AG10803 (cell line): ENCODE measurements at regions not wholly inside any gene's neighbourhood (a gene's known extent, or its start where the extent isn't known, plus 50 kb on each side); places are given as distances from the start of the nearest gene placed in this dataset.

Experiments used
- DNase-seq: peaks from one replicate; pipeline ENCODE4 v3.0.0; 2010; ENCODE audit warnings: low read depth
- H3K4me3 ChIP-seq: 2 replicates; pipeline ENCODE4 v1.5.1; 2011; ENCODE audit warnings: mild to moderate bottlenecking, low read length, control low read depth
- TF ChIP-seq, protein P1 (sequence below): conservative IDR thresholded peaks from 2 replicates; pipeline ENCODE4 v1.5.1; 2011; ENCODE audit warnings: mild to moderate bottlenecking, low read length, control low read depth, inconsistent platforms

DNA sequence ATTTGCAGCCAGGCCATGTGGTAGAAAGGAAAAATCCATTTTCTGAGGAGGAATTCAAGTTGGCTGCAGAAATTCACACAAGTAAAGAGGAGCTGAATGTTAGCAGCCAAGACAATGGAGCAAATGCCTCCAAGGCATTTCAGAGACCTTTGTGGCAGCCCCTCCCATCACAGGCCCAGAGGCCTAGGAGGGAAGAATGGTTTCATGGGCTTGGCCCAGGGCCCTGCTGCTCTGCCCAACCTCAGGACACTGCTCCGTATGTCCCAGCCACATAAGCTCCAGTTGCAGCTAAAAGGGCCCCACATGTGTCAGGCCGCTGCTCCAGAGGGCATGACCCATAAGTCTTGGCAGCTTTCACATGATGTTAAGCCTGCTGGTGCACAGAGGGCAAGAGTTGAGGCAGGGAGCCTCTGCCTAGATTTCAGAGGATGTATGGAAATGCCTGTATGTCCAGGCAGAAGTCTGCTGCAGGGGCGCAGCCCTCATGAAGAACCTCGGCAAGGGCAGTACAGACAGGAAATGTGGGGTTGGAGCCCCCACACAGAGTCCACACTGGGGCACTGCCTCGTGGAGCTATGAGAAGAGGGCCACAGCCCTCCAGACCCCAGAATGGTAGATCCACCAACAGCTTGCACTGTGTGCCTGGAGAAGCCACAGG, 144.2 kb upstream of the EPB41L4A start:
- TF ChIP-seq, protein P1, sequence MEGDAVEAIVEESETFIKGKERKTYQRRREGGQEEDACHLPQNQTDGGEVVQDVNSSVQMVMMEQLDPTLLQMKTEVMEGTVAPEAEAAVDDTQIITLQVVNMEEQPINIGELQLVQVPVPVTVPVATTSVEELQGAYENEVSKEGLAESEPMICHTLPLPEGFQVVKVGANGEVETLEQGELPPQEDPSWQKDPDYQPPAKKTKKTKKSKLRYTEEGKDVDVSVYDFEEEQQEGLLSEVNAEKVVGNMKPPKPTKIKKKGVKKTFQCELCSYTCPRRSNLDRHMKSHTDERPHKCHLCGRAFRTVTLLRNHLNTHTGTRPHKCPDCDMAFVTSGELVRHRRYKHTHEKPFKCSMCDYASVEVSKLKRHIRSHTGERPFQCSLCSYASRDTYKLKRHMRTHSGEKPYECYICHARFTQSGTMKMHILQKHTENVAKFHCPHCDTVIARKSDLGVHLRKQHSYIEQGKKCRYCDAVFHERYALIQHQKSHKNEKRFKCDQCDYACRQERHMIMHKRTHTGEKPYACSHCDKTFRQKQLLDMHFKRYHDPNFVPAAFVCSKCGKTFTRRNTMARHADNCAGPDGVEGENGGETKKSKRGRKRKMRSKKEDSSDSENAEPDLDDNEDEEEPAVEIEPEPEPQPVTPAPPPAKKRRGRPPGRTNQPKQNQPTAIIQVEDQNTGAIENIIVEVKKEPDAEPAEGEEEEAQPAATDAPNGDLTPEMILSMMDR, result no peak
- no peak for DNase-seq
- no peak overlapping the region for H3K4me3 ChIP-seq

DNA sequence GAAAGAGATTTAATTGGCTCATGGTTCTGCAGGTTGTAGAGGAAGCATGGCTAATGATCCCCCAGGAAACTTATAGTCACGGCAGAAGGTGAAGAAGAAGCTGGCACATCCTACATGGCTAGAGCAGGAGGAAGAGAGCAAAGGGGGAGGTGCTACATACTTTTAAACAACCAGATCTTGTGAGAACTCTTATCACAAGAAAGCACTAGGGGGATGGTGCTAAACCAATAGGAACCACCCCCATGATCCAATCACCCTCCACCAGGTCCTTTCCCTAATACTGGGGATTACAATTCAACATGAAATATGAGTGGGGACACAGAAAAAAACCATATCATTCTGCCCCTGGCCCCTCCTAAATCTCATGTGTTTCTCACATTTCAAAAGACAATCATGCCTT, 147.2 kb upstream of the EPB41L4A start:
- DNase-seq, result no peak
- no peak overlapping the region for H3K4me3 ChIP-seq
- TF ChIP-seq, protein P1, result no peak

DNA sequence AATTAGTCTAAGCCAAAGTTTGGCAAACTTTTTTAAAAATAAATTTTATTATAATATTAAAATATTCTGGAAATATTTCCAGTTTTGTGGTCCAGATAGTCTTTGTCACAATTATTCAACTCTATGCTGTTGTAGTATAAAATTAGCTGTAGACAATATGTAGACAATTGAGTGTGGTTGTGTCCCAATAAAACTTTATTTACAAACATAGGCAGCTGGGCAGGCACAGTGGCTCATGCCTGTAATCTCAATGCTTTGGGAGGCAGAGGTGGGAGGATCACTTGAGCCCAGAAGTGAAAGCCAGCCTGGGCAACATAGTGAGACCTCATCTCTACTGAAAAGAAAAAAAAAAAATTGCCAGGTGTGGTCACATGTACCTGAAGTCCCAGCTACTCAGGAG, 150.5 kb upstream of the EPB41L4A start:
- no peak for DNase-seq
- TF ChIP-seq, protein P1, result no peak

DNA sequence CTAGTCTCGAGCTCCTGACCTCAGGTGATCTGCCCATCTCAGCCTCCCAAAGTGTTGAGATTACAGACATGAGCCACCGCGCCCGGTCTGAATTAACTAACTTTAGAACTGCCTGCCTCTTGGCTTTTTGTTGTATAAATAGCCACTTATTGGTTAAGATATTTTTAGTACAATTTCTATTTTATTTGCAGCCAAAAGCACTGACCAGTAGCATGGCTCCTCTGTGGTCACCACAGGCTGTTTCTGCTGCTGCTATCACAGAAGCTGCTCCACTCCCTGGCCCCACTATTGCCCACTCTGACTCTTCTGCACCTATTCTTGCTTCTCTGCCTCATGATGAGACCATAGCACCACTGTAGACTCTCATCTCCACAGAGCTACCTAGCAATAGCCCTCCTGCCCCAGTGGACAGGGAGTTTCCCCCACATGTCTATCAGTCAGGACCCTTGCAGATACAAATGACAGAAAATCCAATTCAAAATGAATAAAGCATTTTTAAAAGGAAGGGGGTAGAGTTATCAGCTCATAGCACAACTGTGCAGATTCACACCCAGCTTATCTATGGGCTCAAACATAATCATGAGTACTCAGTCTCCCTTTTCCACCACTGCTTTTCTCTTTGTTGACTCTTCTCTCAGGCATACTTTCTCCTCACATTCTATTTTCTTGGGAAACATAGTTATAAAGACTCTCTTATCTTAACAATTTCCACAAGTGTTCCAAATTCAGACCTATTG, 151.8 kb upstream of the EPB41L4A start:
- TF ChIP-seq, protein P1, result no peak
- no peak overlapping the region for H3K4me3 ChIP-seq
- DNase-seq, result no peak

More for the DNA sequence above, 150.5 kb upstream of the EPB41L4A start:
- H3K4me3 ChIP-seq, result no peak overlapping the region

DNA sequence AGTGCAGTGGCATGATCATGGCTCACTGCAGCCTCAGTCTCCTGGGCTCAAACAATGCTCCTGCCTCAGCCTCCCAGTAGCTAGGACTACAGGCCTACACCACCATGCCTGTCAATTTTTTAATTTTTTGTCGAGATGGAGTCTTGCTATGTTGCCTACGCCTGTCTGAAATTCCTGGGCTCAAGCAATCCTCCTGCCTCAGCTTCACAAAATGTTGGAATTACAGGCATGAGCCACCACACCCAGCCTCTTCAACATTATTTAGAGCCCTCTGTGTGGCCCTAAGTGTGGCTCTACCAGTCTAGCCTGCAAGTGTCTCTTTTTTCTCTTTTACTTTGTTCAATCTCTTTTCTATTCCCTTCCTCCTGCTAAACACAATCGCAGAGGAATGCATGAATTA, 154.4 kb upstream of the EPB41L4A start:
- TF ChIP-seq, protein P1, result no peak
- DNase-seq, result no peak

DNA sequence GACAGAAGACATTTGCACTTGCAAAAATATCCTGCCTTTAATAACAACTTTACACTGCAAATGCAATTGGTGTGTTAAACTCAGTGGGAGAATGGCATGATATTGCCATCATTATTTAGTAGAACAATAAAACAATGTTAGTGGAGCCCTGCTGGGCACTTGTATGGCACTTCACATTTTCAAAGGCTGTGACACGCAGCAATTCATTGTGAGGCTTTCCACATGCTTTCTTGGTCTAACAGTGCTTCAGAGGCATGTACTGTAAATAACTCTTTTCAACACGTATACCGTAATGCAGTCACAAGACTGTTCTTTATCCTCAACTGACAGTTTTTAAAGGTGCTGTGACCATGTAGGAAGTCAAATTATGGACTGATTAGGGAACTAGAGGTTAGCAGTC, 155.5 kb upstream of the EPB41L4A start:
- H3K4me3 ChIP-seq, result no peak overlapping the region
- TF ChIP-seq, protein P1, result no peak
- no peak for DNase-seq

More for the DNA sequence above, 154.4 kb upstream of the EPB41L4A start:
- H3K4me3 ChIP-seq, result no peak overlapping the region
